B cell (primary cell): ENCODE measurements at regions not wholly inside any gene's neighbourhood (a gene's known extent, or its start where the extent isn't known, plus 50 kb on each side); places are given as distances from the start of the nearest gene placed in this dataset.

Source experiments
- ATAC-seq: fragments of 200-7000 bp; cut with Tn5 transposase; one replicate; pipeline ENCODE4 v1.10.0; 2021; ENCODE audit warnings: low read depth, mild to moderate bottlenecking, moderate number of reproducible peaks, moderate library complexity
- CTCF ChIA-PET: fragments of 350-600 bp; sonication (Branson Sonifier 250); formaldehyde crosslinking; loops from one replicate; lab custom pipeline; 2021; ENCODE audit warnings: antibody characterized with exemption, inconsistent platforms; lab: Charles Lee
- POLR2A ChIA-PET: fragments of 350-600 bp; sonication (Branson Sonifier 250); formaldehyde crosslinking; loops from one replicate; lab custom pipeline; 2021; ENCODE audit warnings: antibody characterized with exemption; lab: Charles Lee
- DNase-seq: peaks from one replicate; pipeline ENCODE4 v3.0.0; 2013
- H2AFZ ChIP-seq: 2 replicates; pipeline ENCODE4 v1.6.1; 2012; ENCODE audit warnings: mild to moderate bottlenecking, low read depth, low read length; ENCODE audit not compliant: insufficient read depth, poor library complexity, severe bottlenecking
- H3K27ac ChIP-seq, 2 donors: 1 replicate in 1 of 2; 2 replicates in 1 of 2; pipeline ENCODE4 v1.5.1; 2012 to 2013; ENCODE audit warnings: low read length in 2 of 2, mild to moderate bottlenecking in 2 of 2, moderate library complexity in 1 of 2
- H3K27me3 ChIP-seq, 4 experiments: fragments of 200-600 bp in 1 of 4; sonication (generic) in 1 of 4; replicated peaks in 1 of 4; 1 replicate in 2 of 4; 2 replicates in 2 of 4; pipeline versions ENCODE4 v1.6.1 to v1.7.0; 2013 to 2016; ENCODE audit warnings: low read length in 3 of 4, mild to moderate bottlenecking in 2 of 4, mixed read lengths in 1 of 4, moderate library complexity in 1 of 4; ENCODE audit not compliant: insufficient read depth in 4 of 4, control insufficient read depth in 3 of 4; ENCODE audit errors: control extremely low read depth in 1 of 4
- H3K36me3 ChIP-seq, 2 experiments: replicated peaks in 1 of 2; 1 replicate in 1 of 2; 2 replicates in 1 of 2; pipeline versions ENCODE4 v1.6.1 to v1.7.1; 2013; ENCODE audit warnings: low read length in 1 of 2; ENCODE audit not compliant: insufficient read depth in 2 of 2, control insufficient read depth in 1 of 2; ENCODE audit errors: control extremely low read depth in 1 of 2, extremely low read depth in 1 of 2
- H3K4me1 ChIP-seq, 2 donors: fragments of 200-600 bp in 1 of 2; sonication (generic) in 1 of 2; 1 replicate in 1 of 2; 2 replicates in 1 of 2; pipeline versions ENCODE4 v1.5.1 to v1.6.1; 2013 to 2017; ENCODE audit warnings: low read length in 2 of 2; ENCODE audit not compliant: control insufficient read depth in 2 of 2, insufficient read depth in 2 of 2
- H3K4me2 ChIP-seq: replicated peaks from 2 replicates; pipeline ENCODE3; 2012; ENCODE audit warnings: mild to moderate bottlenecking, low read depth, low read length; ENCODE audit not compliant: poor library complexity, severe bottlenecking
- H3K4me3 ChIP-seq, 5 experiments: fragments of 200-600 bp in 1 of 5; sonication (generic) in 1 of 5; 1 replicate in 3 of 5; 2 replicates in 2 of 5; pipeline versions ENCODE4 v1.5.1 to v1.7.0; 2011 to 2016; ENCODE audit warnings: low read length in 4 of 5, mild to moderate bottlenecking in 4 of 5, low read depth in 2 of 5, control low read depth in 1 of 5, moderate library complexity in 1 of 5; ENCODE audit not compliant: insufficient read depth in 1 of 5; ENCODE audit errors: control extremely low read depth in 1 of 5, extremely low read depth in 1 of 5
- H3K79me2 ChIP-seq: fragments of 200-600 bp; sonication (generic); one replicate; pipeline ENCODE4 v1.6.0; 2016; ENCODE audit warnings: low read length; ENCODE audit not compliant: control insufficient read depth, insufficient read depth
- H3K9ac ChIP-seq: fragments of 200-600 bp; sonication (generic); 2 replicates; pipeline ENCODE4 v1.6.1; 2017; ENCODE audit warnings: mild to moderate bottlenecking, low read length, moderate library complexity
- H3K9me3 ChIP-seq, 3 donors: one replicate each; pipeline versions ENCODE4 v1.6.1 to v1.7.1; 2013; ENCODE audit warnings: low read length in 2 of 3; ENCODE audit not compliant: control insufficient read depth in 2 of 3, insufficient read depth in 1 of 3; ENCODE audit errors: control extremely low read depth in 1 of 3
- H4K20me1 ChIP-seq: 2 replicates; pipeline ENCODE4 v1.6.0; 2012; ENCODE audit warnings: mild to moderate bottlenecking, low read length; ENCODE audit not compliant: insufficient read depth, control insufficient read depth, poor library complexity, severe bottlenecking
- H3K27ac Mint-ChIP-seq: one replicate; pipeline ENCODE4 v1.8.0; 2021; ENCODE audit warnings: mixed read lengths
- H3K27me3 Mint-ChIP-seq: one replicate; pipeline ENCODE4 v1.8.0; 2021; ENCODE audit warnings: mixed read lengths
- H3K4me1 Mint-ChIP-seq: one replicate; pipeline ENCODE4 v1.8.0; 2021; ENCODE audit warnings: mixed read lengths
- H3K4me3 Mint-ChIP-seq: one replicate; pipeline ENCODE4 v1.8.0; 2021; ENCODE audit warnings: mixed read lengths
- H3K9me3 Mint-ChIP-seq: one replicate; pipeline ENCODE4 v1.8.0; 2022; ENCODE audit warnings: mixed read lengths; ENCODE audit not compliant: insufficient read depth
- CTCF ChIP-seq: fragments of 200-600 bp; IDR thresholded peaks from one replicate; pipeline ENCODE4 v1.8.0; 2022; ENCODE audit warnings: antibody characterized with exemption, mild to moderate bottlenecking
- EZH2 ChIP-seq: IDR thresholded peaks from 2 replicates; pipeline ENCODE4 v1.6.1; 2012; ENCODE audit warnings: borderline replicate concordance, low read depth, mild to moderate bottlenecking, moderate library complexity, low read length; ENCODE audit not compliant: insufficient read depth, poor library complexity, severe bottlenecking
- WGBS: methylation state at CpG from one replicate; pipeline ENCODE4 v1.1.5; 2013; ENCODE audit warnings: missing lambda C conversion rate; ENCODE audit not compliant: insufficient coverage; 5-methylcytosine and 5-hydroxymethylcytosine counted together
- intact Hi-C: fragments of 100-400 bp; cut with micrococcal nuclease; formaldehyde crosslinking; loops from one replicate; pipeline ENCODE4 v1.10.0; 2022

DNA sequence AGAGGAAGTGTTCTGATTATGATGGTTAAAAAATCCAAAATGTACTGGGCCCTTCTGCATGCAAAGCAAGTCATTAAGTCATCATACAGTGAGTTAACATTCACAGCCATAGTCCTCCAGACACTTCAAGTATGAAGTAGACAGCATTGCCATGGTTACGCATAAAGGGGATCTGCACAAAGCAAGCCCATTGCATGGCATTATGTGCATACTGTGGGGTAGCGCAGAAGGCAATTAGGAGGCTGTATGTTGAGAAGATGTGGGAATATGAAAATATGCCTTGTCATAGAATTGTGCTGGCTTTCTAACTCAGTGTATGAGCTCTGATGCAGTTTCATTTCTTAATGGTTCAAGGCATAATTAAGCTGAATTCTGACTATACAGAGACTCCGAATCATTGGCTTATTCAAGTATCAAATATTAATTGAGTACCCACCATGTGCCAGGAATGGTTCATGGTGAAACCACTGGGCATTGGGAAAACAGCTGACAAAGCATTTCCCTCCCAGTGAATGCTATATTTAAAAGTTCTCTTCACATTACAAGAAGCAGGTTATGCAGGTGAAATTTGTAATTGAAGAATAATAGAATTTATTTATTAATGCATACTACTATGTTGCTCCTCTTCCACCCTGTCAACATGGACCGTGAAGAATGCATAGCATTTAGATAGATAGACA, 588.9 kb downstream of the ZNF674 start:
- Mint-ChIP-seq H3K9me3 (no peaks in the 10 kb centered on the region), H3K27me3 (no peaks in the 10 kb centered on the region), H3K27ac (no peak overlapping the region), H3K4me1 (no peaks in the 10 kb centered on the region), H3K4me3 (no peak overlapping the region)
- Histone ChIP-seq H3K27me3 (no peaks in the 10 kb centered on the region), H2AFZ (no peak overlapping the region), H3K4me2 (no peak overlapping the region), H3K4me3 (no peak overlapping the region), H3K9me3 (peaks cover 0 to 4% (median 0%) of the 10 kb centered on the region in 3 donors), H3K9ac (no peak overlapping the region), H3K36me3 (no peaks in the 10 kb centered on the region), H3K27ac (no peak overlapping the region), H3K79me2 (no peaks in the 10 kb centered on the region), H3K4me1 (no peaks in the 10 kb centered on the region), H4K20me1 (no peaks in the 10 kb centered on the region)
- CTCF ChIA-PET = no interaction called here
- no peak for TF ChIP-seq EZH2
- TF ChIP-seq CTCF = no peak
- POLR2A ChIA-PET = no interaction called here
- no peak for ATAC-seq
- no peak for DNase-seq
- WGBS = 100% methylated on average over 1 of the region's 4 CpGs
- intact Hi-C loops = no loop called here

DNA sequence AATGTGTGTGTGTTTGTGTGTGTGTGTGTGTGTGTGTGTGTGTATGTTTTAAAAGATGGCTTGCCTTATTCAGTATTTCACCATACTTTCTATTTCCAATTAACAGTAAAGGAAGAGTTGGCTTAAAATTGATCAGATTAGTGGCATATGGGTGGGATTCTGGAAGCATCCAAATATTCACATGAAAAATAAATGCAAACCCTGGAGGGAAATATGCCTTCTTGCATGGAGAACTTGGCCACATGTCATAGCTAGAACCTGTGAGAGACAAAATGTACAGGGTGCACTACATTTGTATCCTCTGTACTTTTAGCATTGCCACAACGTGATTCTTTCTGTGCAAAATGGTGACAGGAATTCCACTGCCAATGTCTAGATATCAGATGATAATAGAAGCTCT, 589.6 kb downstream of the ZNF674 start:
- Histone ChIP-seq H4K20me1 (no peaks in the 10 kb centered on the region), H3K9ac (no peak overlapping the region), H3K36me3 (no peaks in the 10 kb centered on the region), H3K27me3 (no peaks in the 10 kb centered on the region), H3K4me2 (no peak overlapping the region), H3K27ac (no peak overlapping the region), H3K79me2 (no peaks in the 10 kb centered on the region), H2AFZ (no peak overlapping the region), H3K4me3 (no peak overlapping the region), H3K4me1 (no peaks in the 10 kb centered on the region), H3K9me3 (peaks cover 0 to 4% (median 0%) of the 10 kb centered on the region in 3 donors)
- ChIA-PET POLR2A (no interaction called here), CTCF (no interaction called here)
- ATAC-seq = no peak
- Mint-ChIP-seq H3K4me1 (no peaks in the 10 kb centered on the region), H3K27me3 (no peaks in the 10 kb centered on the region), H3K9me3 (no peaks in the 10 kb centered on the region), H3K27ac (no peak overlapping the region), H3K4me3 (no peak overlapping the region)
- no peak for DNase-seq
- TF ChIP-seq CTCF (no peak), EZH2 (no peak)
- no CpG with 5 or more reads among the region's 1 CpG for WGBS
- intact Hi-C loops = no loop called here
